GM18508 (cell line): ENCODE measurements at regions not wholly inside any gene's neighbourhood (a gene's known extent, or its start where the extent isn't known, plus 50 kb on each side); places are given as distances from the start of the nearest gene placed in this dataset.

Source experiments
- ATAC-seq: cut with Tn5 transposase; IDR thresholded peaks from one replicate; pipeline ENCODE4 v1.9.1; 2021; ENCODE audit warnings: moderate number of reproducible peaks; ENCODE audit not compliant: insufficient read depth, unreplicated experiment

GRCh38 chr6:97557355-97557754 lies 274.3 kb upstream of the MMS22L start:
- no peak for ATAC-seq

GRCh38 chr6:97563529-97563928 lies 280.5 kb upstream of the MMS22L start:
- no peak for ATAC-seq

- ATAC-seq, result no peak
These were observed 289.9 kb upstream of the MMS22L start for GRCh38 chr6:97572943-97573342.

- no peak for ATAC-seq
These were observed 303.3 kb upstream of the MMS22L start for GRCh38 chr6:97586344-97586743.

- no peak for ATAC-seq
These were observed 308.9 kb upstream of the MMS22L start for GRCh38 chr6:97591955-97592354.

GRCh38 chr6:97594844-97595243 lies 311.8 kb upstream of the MMS22L start:
- no peak for ATAC-seq

- no peak for ATAC-seq
These were observed 338.1 kb upstream of the MMS22L start for GRCh38 chr6:97621111-97621510.

GRCh38 chr6:97626671-97627441 lies 343.8 kb upstream of the MMS22L start:
- ATAC-seq, result no peak

GRCh38 chr6:97629180-97629579 lies 346.2 kb upstream of the MMS22L start:
- no peak for ATAC-seq

- no peak for ATAC-seq
These were observed 347.6 kb upstream of the MMS22L start for GRCh38 chr6:97630604-97631003.

- no peak for ATAC-seq
These were observed 349.3 kb upstream of the MMS22L start for GRCh38 chr6:97632341-97632740.

GRCh38 chr6:97639702-97640101 lies 356.7 kb upstream of the MMS22L start:
- ATAC-seq, result no peak

GRCh38 chr6:97644353-97644752 lies 361.3 kb upstream of the MMS22L start:
- ATAC-seq, result no peak

GRCh38 chr6:97645757-97646156 lies 362.7 kb upstream of the MMS22L start:
- ATAC-seq, result no peak

GRCh38 chr6:97653076-97653475 lies 370.1 kb upstream of the MMS22L start:
- no peak for ATAC-seq

GRCh38 chr6:97653517-97653916 lies 370.5 kb upstream of the MMS22L start:
- no peak for ATAC-seq

- ATAC-seq, result no peak
These were observed 371.7 kb upstream of the MMS22L start for GRCh38 chr6:97654674-97655073.

GRCh38 chr6:97656236-97656635 lies 373.2 kb upstream of the MMS22L start:
- ATAC-seq, result no peak

GRCh38 chr6:97656706-97657350 lies 373.8 kb upstream of the MMS22L start:
- ATAC-seq, result no peak

- no peak for ATAC-seq
These were observed 375.1 kb upstream of the MMS22L start for GRCh38 chr6:97658090-97658489.

- ATAC-seq, result no peak
These were observed 380.2 kb upstream of the MMS22L start for GRCh38 chr6:97663252-97663651.

- ATAC-seq, result no peak
These were observed 382.4 kb upstream of the MMS22L start for GRCh38 chr6:97665446-97665845.
